GM19463 (cell line): ENCODE measurements at regions not wholly inside any gene's neighbourhood (a gene's known extent, or its start where the extent isn't known, plus 50 kb on each side); places are given as distances from the start of the nearest gene placed in this dataset.

Experiments
- ATAC-seq: cut with Tn5 transposase; IDR thresholded peaks from one replicate; pipeline ENCODE4 v1.9.1; 2021; ENCODE audit warnings: mild to moderate bottlenecking, moderate library complexity; ENCODE audit not compliant: unreplicated experiment

GRCh38 chr1:82219841-82220240 lies 419.1 kb downstream of the ADGRL2 start:
- no peak for ATAC-seq

GRCh38 chr1:82218846-82219245 lies 418.1 kb downstream of the ADGRL2 start:
- ATAC-seq, result no peak

GRCh38 chr1:82215853-82216175 lies 415.1 kb downstream of the ADGRL2 start:
- ATAC-seq, result no peak

GRCh38 chr1:82215056-82215852 lies 414.5 kb downstream of the ADGRL2 start:
- ATAC-seq, result no peak

- no peak for ATAC-seq
Observed at GRCh38 chr1:82214606-82215005, 413.9 kb downstream of the ADGRL2 start.

- ATAC-seq, result no peak
Observed at GRCh38 chr1:82197606-82198005, 396.9 kb downstream of the ADGRL2 start.

GRCh38 chr1:82195245-82195644 lies 394.5 kb downstream of the ADGRL2 start:
- no peak for ATAC-seq

GRCh38 chr1:82185084-82185483 lies 384.4 kb downstream of the ADGRL2 start:
- no peak for ATAC-seq

GRCh38 chr1:82181846-82182245 lies 381.1 kb downstream of the ADGRL2 start:
- no peak for ATAC-seq

GRCh38 chr1:82179131-82179530 lies 378.4 kb downstream of the ADGRL2 start:
- no peak for ATAC-seq

- no peak for ATAC-seq
Observed at GRCh38 chr1:82177192-82177591, 376.5 kb downstream of the ADGRL2 start.

GRCh38 chr1:82171955-82172354 lies 371.2 kb downstream of the ADGRL2 start:
- ATAC-seq, result no peak

- ATAC-seq, result no peak
Observed at GRCh38 chr1:82168482-82168881, 367.7 kb downstream of the ADGRL2 start.

- ATAC-seq, result no peak
Observed at GRCh38 chr1:82165304-82165703, 364.6 kb downstream of the ADGRL2 start.

GRCh38 chr1:82162486-82163420 lies 362.0 kb downstream of the ADGRL2 start:
- ATAC-seq, result peak; percentile 24

GRCh38 chr1:82161700-82162141 lies 361.0 kb downstream of the ADGRL2 start:
- ATAC-seq, result peak; percentile 60

GRCh38 chr1:82160903-82161302 lies 360.2 kb downstream of the ADGRL2 start:
- peak; percentile 40 for ATAC-seq

- ATAC-seq, result no peak
Observed at GRCh38 chr1:82160036-82160435, 359.3 kb downstream of the ADGRL2 start.

- no peak for ATAC-seq
Observed at GRCh38 chr1:82158981-82159380, 358.2 kb downstream of the ADGRL2 start.

- no peak for ATAC-seq
Observed at GRCh38 chr1:82154219-82154970, 353.7 kb downstream of the ADGRL2 start.

GRCh38 chr1:82153752-82154151 lies 353.0 kb downstream of the ADGRL2 start:
- ATAC-seq, result peak; percentile 1
